HUDEP-2 (cell line): ENCODE measurements at regions not wholly inside any gene's neighbourhood (a gene's known extent, or its start where the extent isn't known, plus 50 kb on each side); places are given as distances from the start of the nearest gene placed in this dataset.
"Not testable (repeated sequence)": the region's sequence is repeated elsewhere in the genome, so short reads cannot be mapped to it uniquely, and the experiment has no call there.

Experiments
- DNase-seq, 76 experiments: peaks; one replicate each; lab custom pipeline; 2025; ENCODE audit not compliant: unreplicated experiment in 76 of 76; lab: John Stamatoyannopoulos, UW

GRCh38 chr16:32115562-32115961 is 137.5 kb upstream of the TP53TG3D start:
- DNase-seq, result not testable (repeated sequence)

GRCh38 chr16:32116080-32116479 is 137.0 kb upstream of the TP53TG3D start:
- DNase-seq, result no peak

- DNase-seq, result not testable (repeated sequence)
Observed at GRCh38 chr16:32116533-32116932, 136.6 kb upstream of the TP53TG3D start.

- not testable (repeated sequence) for DNase-seq
Observed at GRCh38 chr16:32120372-32120771, 132.7 kb upstream of the TP53TG3D start.

- not testable (repeated sequence) for DNase-seq
Observed at GRCh38 chr16:32120779-32121178, 132.3 kb upstream of the TP53TG3D start.

GRCh38 chr16:32121273-32121900 is 131.7 kb upstream of the TP53TG3D start:
- not testable (repeated sequence) for DNase-seq

- not testable (repeated sequence) for DNase-seq
Observed at GRCh38 chr16:32152434-32152833, 100.7 kb upstream of the TP53TG3D start.

GRCh38 chr16:32187918-32188669 is 65.0 kb upstream of the TP53TG3D start:
- DNase-seq, result not testable (repeated sequence)

GRCh38 chr16:32202585-32202984 is 50.5 kb upstream of the TP53TG3D start:
- DNase-seq, result not testable (repeated sequence)
